B cell (primary cell): ENCODE measurements at regions not wholly inside any gene's neighbourhood (a gene's known extent, or its start where the extent isn't known, plus 50 kb on each side); places are given as distances from the start of the nearest gene placed in this dataset.

ENCODE experiments used
- ATAC-seq: fragments of 200-7000 bp; cut with Tn5 transposase; one replicate; pipeline ENCODE4 v1.10.0; 2021; ENCODE audit warnings: low read depth, mild to moderate bottlenecking, moderate number of reproducible peaks, moderate library complexity
- CTCF ChIA-PET: fragments of 350-600 bp; sonication (Branson Sonifier 250); formaldehyde crosslinking; loops from one replicate; lab custom pipeline; 2021; ENCODE audit warnings: antibody characterized with exemption, inconsistent platforms; lab: Charles Lee
- POLR2A ChIA-PET: fragments of 350-600 bp; sonication (Branson Sonifier 250); formaldehyde crosslinking; loops from one replicate; lab custom pipeline; 2021; ENCODE audit warnings: antibody characterized with exemption; lab: Charles Lee
- DNase-seq: peaks from one replicate; pipeline ENCODE4 v3.0.0; 2013
- H2AFZ ChIP-seq: 2 replicates; pipeline ENCODE4 v1.6.1; 2012; ENCODE audit warnings: mild to moderate bottlenecking, low read depth, low read length; ENCODE audit not compliant: insufficient read depth, poor library complexity, severe bottlenecking
- H3K27ac ChIP-seq, 2 donors: 1 replicate in 1 of 2; 2 replicates in 1 of 2; pipeline ENCODE4 v1.5.1; 2012 to 2013; ENCODE audit warnings: low read length in 2 of 2, mild to moderate bottlenecking in 2 of 2, moderate library complexity in 1 of 2
- H3K27me3 ChIP-seq, 4 experiments: fragments of 200-600 bp in 1 of 4; sonication (generic) in 1 of 4; replicated peaks in 1 of 4; 1 replicate in 2 of 4; 2 replicates in 2 of 4; pipeline versions ENCODE4 v1.6.1 to v1.7.0; 2013 to 2016; ENCODE audit warnings: low read length in 3 of 4, mild to moderate bottlenecking in 2 of 4, mixed read lengths in 1 of 4, moderate library complexity in 1 of 4; ENCODE audit not compliant: insufficient read depth in 4 of 4, control insufficient read depth in 3 of 4; ENCODE audit errors: control extremely low read depth in 1 of 4
- H3K36me3 ChIP-seq, 2 experiments: replicated peaks in 1 of 2; 1 replicate in 1 of 2; 2 replicates in 1 of 2; pipeline versions ENCODE4 v1.6.1 to v1.7.1; 2013; ENCODE audit warnings: low read length in 1 of 2; ENCODE audit not compliant: insufficient read depth in 2 of 2, control insufficient read depth in 1 of 2; ENCODE audit errors: control extremely low read depth in 1 of 2, extremely low read depth in 1 of 2
- H3K4me1 ChIP-seq, 2 donors: fragments of 200-600 bp in 1 of 2; sonication (generic) in 1 of 2; 1 replicate in 1 of 2; 2 replicates in 1 of 2; pipeline versions ENCODE4 v1.5.1 to v1.6.1; 2013 to 2017; ENCODE audit warnings: low read length in 2 of 2; ENCODE audit not compliant: control insufficient read depth in 2 of 2, insufficient read depth in 2 of 2
- H3K4me2 ChIP-seq: replicated peaks from 2 replicates; pipeline ENCODE3; 2012; ENCODE audit warnings: mild to moderate bottlenecking, low read depth, low read length; ENCODE audit not compliant: poor library complexity, severe bottlenecking
- H3K4me3 ChIP-seq, 5 experiments: fragments of 200-600 bp in 1 of 5; sonication (generic) in 1 of 5; 1 replicate in 3 of 5; 2 replicates in 2 of 5; pipeline versions ENCODE4 v1.5.1 to v1.7.0; 2011 to 2016; ENCODE audit warnings: low read length in 4 of 5, mild to moderate bottlenecking in 4 of 5, low read depth in 2 of 5, control low read depth in 1 of 5, moderate library complexity in 1 of 5; ENCODE audit not compliant: insufficient read depth in 1 of 5; ENCODE audit errors: control extremely low read depth in 1 of 5, extremely low read depth in 1 of 5
- H3K79me2 ChIP-seq: fragments of 200-600 bp; sonication (generic); one replicate; pipeline ENCODE4 v1.6.0; 2016; ENCODE audit warnings: low read length; ENCODE audit not compliant: control insufficient read depth, insufficient read depth
- H3K9ac ChIP-seq: fragments of 200-600 bp; sonication (generic); 2 replicates; pipeline ENCODE4 v1.6.1; 2017; ENCODE audit warnings: mild to moderate bottlenecking, low read length, moderate library complexity
- H3K9me3 ChIP-seq, 3 donors: one replicate each; pipeline versions ENCODE4 v1.6.1 to v1.7.1; 2013; ENCODE audit warnings: low read length in 2 of 3; ENCODE audit not compliant: control insufficient read depth in 2 of 3, insufficient read depth in 1 of 3; ENCODE audit errors: control extremely low read depth in 1 of 3
- H4K20me1 ChIP-seq: 2 replicates; pipeline ENCODE4 v1.6.0; 2012; ENCODE audit warnings: mild to moderate bottlenecking, low read length; ENCODE audit not compliant: insufficient read depth, control insufficient read depth, poor library complexity, severe bottlenecking
- H3K27ac Mint-ChIP-seq: one replicate; pipeline ENCODE4 v1.8.0; 2021; ENCODE audit warnings: mixed read lengths
- H3K27me3 Mint-ChIP-seq: one replicate; pipeline ENCODE4 v1.8.0; 2021; ENCODE audit warnings: mixed read lengths
- H3K4me1 Mint-ChIP-seq: one replicate; pipeline ENCODE4 v1.8.0; 2021; ENCODE audit warnings: mixed read lengths
- H3K4me3 Mint-ChIP-seq: one replicate; pipeline ENCODE4 v1.8.0; 2021; ENCODE audit warnings: mixed read lengths
- H3K9me3 Mint-ChIP-seq: one replicate; pipeline ENCODE4 v1.8.0; 2022; ENCODE audit warnings: mixed read lengths; ENCODE audit not compliant: insufficient read depth
- CTCF ChIP-seq: fragments of 200-600 bp; IDR thresholded peaks from one replicate; pipeline ENCODE4 v1.8.0; 2022; ENCODE audit warnings: antibody characterized with exemption, mild to moderate bottlenecking
- EZH2 ChIP-seq: IDR thresholded peaks from 2 replicates; pipeline ENCODE4 v1.6.1; 2012; ENCODE audit warnings: borderline replicate concordance, low read depth, mild to moderate bottlenecking, moderate library complexity, low read length; ENCODE audit not compliant: insufficient read depth, poor library complexity, severe bottlenecking
- WGBS: methylation state at CpG from one replicate; pipeline ENCODE4 v1.1.5; 2013; ENCODE audit warnings: missing lambda C conversion rate; ENCODE audit not compliant: insufficient coverage; 5-methylcytosine and 5-hydroxymethylcytosine counted together
- intact Hi-C: fragments of 100-400 bp; cut with micrococcal nuclease; formaldehyde crosslinking; loops from one replicate; pipeline ENCODE4 v1.10.0; 2022

DNA sequence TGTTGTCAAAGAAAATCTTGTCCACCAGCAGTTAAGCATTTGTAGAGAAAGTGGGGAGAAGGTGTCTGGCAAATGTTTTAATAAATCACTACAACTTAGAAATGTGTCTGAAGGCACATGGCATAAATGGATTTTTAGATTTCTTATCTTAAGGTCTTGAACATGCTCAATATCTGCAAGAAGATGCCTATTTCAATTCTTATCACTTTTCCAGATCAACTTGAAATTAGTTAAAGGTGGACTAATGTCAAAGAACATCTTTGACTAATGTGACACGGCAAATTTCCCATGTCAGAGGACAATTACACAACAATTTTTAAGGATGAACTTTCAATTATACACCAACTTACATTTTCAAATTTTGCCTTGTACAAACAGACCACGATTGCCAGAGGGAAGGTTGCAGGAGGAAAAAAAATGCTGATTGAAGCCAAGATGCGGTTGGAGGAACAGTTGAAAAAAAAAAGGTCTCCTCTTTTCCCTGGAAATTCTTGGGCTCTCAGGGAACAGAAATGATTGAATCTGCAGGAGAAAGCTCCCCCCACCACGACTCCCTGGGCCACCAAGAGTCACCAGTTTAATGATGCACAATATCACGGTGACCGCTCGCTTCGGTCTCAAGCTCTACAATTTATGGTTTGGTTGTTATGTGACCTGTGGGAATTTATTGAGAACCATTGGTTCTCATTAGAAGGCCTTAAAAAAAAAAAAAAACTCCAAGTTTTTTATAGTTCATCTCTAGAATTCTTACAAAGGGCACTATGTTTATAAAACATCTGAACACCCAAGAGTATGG lies 507.6 kb upstream of the ADAMTS9 start:
- H3K9me3 ChIP-seq = peaks cover 0 to 2% (median 0%) of the 10 kb centered on the region in 3 donors
- Mint-ChIP-seq H3K4me3 (no peak overlapping the region), H3K27ac (no peak overlapping the region), H3K4me1 (no peaks in the 10 kb centered on the region), H3K9me3 (peaks cover 6% of the 10 kb centered on the region), H3K27me3 (no peaks in the 10 kb centered on the region)
- H3K27ac ChIP-seq = no peak overlapping the region
- no peak overlapping the region for H3K4me2 ChIP-seq
- no peak overlapping the region for H3K9ac ChIP-seq
- ATAC-seq = no peak
- CTCF ChIA-PET = no interaction called here
- no peaks in the 10 kb centered on the region for H3K27me3 ChIP-seq
- 87% methylated on average over 3 of the region's 8 CpGs for WGBS
- H3K36me3 ChIP-seq = no peaks in the 10 kb centered on the region
- TF ChIP-seq CTCF = no peak
- no peak for TF ChIP-seq EZH2
- intact Hi-C loops = no loop called here
- H2AFZ ChIP-seq = no peak overlapping the region
- H3K4me3 ChIP-seq = no peak overlapping the region
- DNase-seq = no peak
- no peaks in the 10 kb centered on the region for H3K79me2 ChIP-seq
- POLR2A ChIA-PET = no interaction called here
- H4K20me1 ChIP-seq = no peaks in the 10 kb centered on the region
- no peaks in the 10 kb centered on the region for H3K4me1 ChIP-seq

GRCh38 chr3:65194744-65195143 lies 506.9 kb upstream of the ADAMTS9 start:
- ATAC-seq (no peak), DNase-seq (no peak)
- no peaks in the 10 kb centered on the region for H3K79me2 ChIP-seq
- no CpG with 5 or more reads among the region's 4 CpGs for WGBS
- H4K20me1 ChIP-seq = no peaks in the 10 kb centered on the region
- Mint-ChIP-seq H3K4me1 (no peaks in the 10 kb centered on the region), H3K27ac (no peak overlapping the region), H3K9me3 (peaks cover 8% of the 10 kb centered on the region), H3K27me3 (no peaks in the 10 kb centered on the region), H3K4me3 (no peak overlapping the region)
- POLR2A ChIA-PET = no interaction called here
- H3K27ac ChIP-seq = no peak overlapping the region
- TF ChIP-seq EZH2 = no peak
- no peak for TF ChIP-seq CTCF
- CTCF ChIA-PET = no interaction called here
- no peaks in the 10 kb centered on the region for H3K4me1 ChIP-seq
- H3K4me2 ChIP-seq = no peak overlapping the region
- no peak overlapping the region for H3K4me3 ChIP-seq
- no peaks in the 10 kb centered on the region for H3K36me3 ChIP-seq
- no peak overlapping the region for H3K9ac ChIP-seq
- H3K9me3 ChIP-seq = no peaks in the 10 kb centered on the region
- no peaks in the 10 kb centered on the region for H3K27me3 ChIP-seq
- no peak overlapping the region for H2AFZ ChIP-seq
- intact Hi-C loops = no loop called here
